GM21360 (cell line): ENCODE measurements at regions not wholly inside any gene's neighbourhood (a gene's known extent, or its start where the extent isn't known, plus 50 kb on each side); places are given as distances from the start of the nearest gene placed in this dataset.

Experiments
- ATAC-seq: cut with Tn5 transposase; IDR thresholded peaks from one replicate; pipeline ENCODE4 v1.9.1; 2021; ENCODE audit warnings: mild to moderate bottlenecking, moderate library complexity; ENCODE audit not compliant: unreplicated experiment

GRCh38 chr4:28341784-28342183 is 1481.1 kb downstream of the STIM2 start:
- ATAC-seq = no peak

- ATAC-seq = no peak
Observed at GRCh38 chr4:28350485-28350884, 1489.8 kb downstream of the STIM2 start.

GRCh38 chr4:28351102-28351501 is 1490.5 kb downstream of the STIM2 start:
- ATAC-seq = no peak

GRCh38 chr4:28351826-28352225 is 1491.2 kb downstream of the STIM2 start:
- ATAC-seq = no peak

GRCh38 chr4:28354880-28355656 is 1494.4 kb downstream of the STIM2 start:
- ATAC-seq = no peak

GRCh38 chr4:28357990-28358389 is 1497.3 kb downstream of the STIM2 start:
- no peak for ATAC-seq

GRCh38 chr4:28358606-28359005 is 1498.0 kb downstream of the STIM2 start:
- no peak for ATAC-seq

- no peak for ATAC-seq
Observed at GRCh38 chr4:28360681-28361080, 1500.0 kb downstream of the STIM2 start.

GRCh38 chr4:28362169-28362568 is 1501.5 kb downstream of the STIM2 start:
- ATAC-seq = no peak

- ATAC-seq = no peak
Observed at GRCh38 chr4:28369499-28369898, 1508.9 kb downstream of the STIM2 start.

- ATAC-seq = no peak
Observed at GRCh38 chr4:28373191-28373590, 1512.5 kb downstream of the STIM2 start.

GRCh38 chr4:28373601-28374000 is 1513.0 kb downstream of the STIM2 start:
- ATAC-seq = no peak

- no peak for ATAC-seq
Observed at GRCh38 chr4:28378109-28378830, 1517.6 kb downstream of the STIM2 start.

- ATAC-seq = no peak
Observed at GRCh38 chr4:28385801-28386200, 1525.2 kb downstream of the STIM2 start.

- ATAC-seq = no peak
Observed at GRCh38 chr4:28386776-28387175, 1526.1 kb downstream of the STIM2 start.

GRCh38 chr4:28388471-28388870 is 1527.8 kb downstream of the STIM2 start:
- no peak for ATAC-seq

- ATAC-seq = no peak
Observed at GRCh38 chr4:28391877-28392276, 1531.2 kb downstream of the STIM2 start.

GRCh38 chr4:28402751-28403150 is 1542.1 kb downstream of the STIM2 start:
- no peak for ATAC-seq

- no peak for ATAC-seq
Observed at GRCh38 chr4:28421221-28421620, 1560.6 kb downstream of the STIM2 start.

- no peak for ATAC-seq
Observed at GRCh38 chr4:28426251-28426650, 1565.6 kb downstream of the STIM2 start.

- ATAC-seq = no peak
Observed at GRCh38 chr4:28427306-28428085, 1566.9 kb downstream of the STIM2 start.
